Pancreas (tissue), 10 donors: ENCODE measurements at regions not wholly inside any gene's neighbourhood (a gene's known extent, or its start where the extent isn't known, plus 50 kb on each side); places are given as distances from the start of the nearest gene placed in this dataset.

Source experiments
- ATAC-seq, 4 donors: fragments of 200-7000 bp; cut with Tn5 transposase; one replicate each; pipeline versions ENCODE4 v1.8.0 to v1.9.1; 2020; ENCODE audit warnings: mild to moderate bottlenecking in 4 of 4, moderate library complexity in 4 of 4
- DNase-seq, 6 donors: peaks; one replicate each; pipeline ENCODE4 v3.0.0-alpha.2; 2020
- FAIRE-seq: peaks from 2 replicates; lab custom pipeline; 2012; peaks lifted over from hg19 to GRCh38; lab: Jason Lieb, UNC
- H3K27ac ChIP-seq, 4 donors: fragments of 200-600 bp; sonication (generic); 1 replicate in 3 of 4; 2 replicates in 1 of 4; pipeline versions ENCODE4 v1.5.0 to v1.8.0; 2020
- H3K27me3 ChIP-seq, 4 donors: fragments of 200-600 bp; one replicate each; pipeline ENCODE4 v1.8.0; 2021
- H3K36me3 ChIP-seq, 3 donors: fragments of 200-600 bp; sonication (generic) in 1 of 3; one replicate each; pipeline versions ENCODE4 v1.5.0 to v1.8.0; 2020 to 2021
- H3K4me1 ChIP-seq, 3 donors: fragments of 200-600 bp; one replicate each; pipeline ENCODE4 v1.8.0; 2021
- H3K4me3 ChIP-seq, 4 donors: fragments of 200-600 bp; sonication (generic) in 2 of 4; one replicate each; pipeline versions ENCODE4 v1.5.0 to v1.8.0; 2020 to 2021
- H3K9me3 ChIP-seq, 4 donors: fragments of 200-600 bp; one replicate each; pipeline ENCODE4 v1.8.0; 2021
- WGBS, 2 donors: extraction: QIAGEN DNeasy Blood & Tissue Kit; methylation state at CpG; one replicate each; pipeline ENCODE4 v1.1.7; 2013; 5-methylcytosine and 5-hydroxymethylcytosine counted together
- intact Hi-C, 3 donors: fragments of 100-400 bp; cut with DNase I; formaldehyde crosslinking; loops; one replicate each; pipeline versions ENCODE4 v1.11.1 to v1.14.2; 2022
- TF ChIP-seq, protein P1 (sequence below), 4 donors: fragments of 200-600 bp; sonication (generic) in 3 of 4; IDR thresholded peaks; one replicate each; pipeline versions ENCODE4 v1.5.0 to v1.8.0; 2021; ENCODE audit warnings: antibody characterized with exemption in 4 of 4
- donor health status: healthy with polysubstance abuse.
- donor health status: DM: no; HTN: no; CAD: no; lungs with moderate emphysema.
- donor health status: DM: no; HTN: no; CAD: no.
- donor health status: control.
- donor health status: control.
- donor health status: Bipolar disorder and iron deficiency.
- donor health status: DM: yes; HTN: yes; CAD: no.
- donor health status: DM: no; HTN: no; CAD: no.
- donor health status: DM: no; HTN: no; CAD: no.
- donor health status: DM: yes; HTN: yes; CAD: no.

- H3K27ac ChIP-seq: no peak overlapping the region
- intact Hi-C loops: no loop called here
- TF ChIP-seq, protein P1, sequence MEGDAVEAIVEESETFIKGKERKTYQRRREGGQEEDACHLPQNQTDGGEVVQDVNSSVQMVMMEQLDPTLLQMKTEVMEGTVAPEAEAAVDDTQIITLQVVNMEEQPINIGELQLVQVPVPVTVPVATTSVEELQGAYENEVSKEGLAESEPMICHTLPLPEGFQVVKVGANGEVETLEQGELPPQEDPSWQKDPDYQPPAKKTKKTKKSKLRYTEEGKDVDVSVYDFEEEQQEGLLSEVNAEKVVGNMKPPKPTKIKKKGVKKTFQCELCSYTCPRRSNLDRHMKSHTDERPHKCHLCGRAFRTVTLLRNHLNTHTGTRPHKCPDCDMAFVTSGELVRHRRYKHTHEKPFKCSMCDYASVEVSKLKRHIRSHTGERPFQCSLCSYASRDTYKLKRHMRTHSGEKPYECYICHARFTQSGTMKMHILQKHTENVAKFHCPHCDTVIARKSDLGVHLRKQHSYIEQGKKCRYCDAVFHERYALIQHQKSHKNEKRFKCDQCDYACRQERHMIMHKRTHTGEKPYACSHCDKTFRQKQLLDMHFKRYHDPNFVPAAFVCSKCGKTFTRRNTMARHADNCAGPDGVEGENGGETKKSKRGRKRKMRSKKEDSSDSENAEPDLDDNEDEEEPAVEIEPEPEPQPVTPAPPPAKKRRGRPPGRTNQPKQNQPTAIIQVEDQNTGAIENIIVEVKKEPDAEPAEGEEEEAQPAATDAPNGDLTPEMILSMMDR (IDR thresholded peaks at IDR 0.05): no peak
- WGBS, 2 donors: 87 to 92% methylated on average over 9 of the region's 9 CpGs
- no peaks in the 10 kb centered on the region for H3K4me1 ChIP-seq
- DNase-seq (no peak), FAIRE-seq (no peak), ATAC-seq (no peak)
- H3K27me3 ChIP-seq: no peaks in the 10 kb centered on the region
- no peak overlapping the region for H3K4me3 ChIP-seq
- H3K36me3 ChIP-seq: no peaks in the 10 kb centered on the region
- no peaks in the 10 kb centered on the region for H3K9me3 ChIP-seq
These were observed 75.3 kb downstream of the TMEM167A start for GRCh38 chr5:83001796-83002381.

DNA sequence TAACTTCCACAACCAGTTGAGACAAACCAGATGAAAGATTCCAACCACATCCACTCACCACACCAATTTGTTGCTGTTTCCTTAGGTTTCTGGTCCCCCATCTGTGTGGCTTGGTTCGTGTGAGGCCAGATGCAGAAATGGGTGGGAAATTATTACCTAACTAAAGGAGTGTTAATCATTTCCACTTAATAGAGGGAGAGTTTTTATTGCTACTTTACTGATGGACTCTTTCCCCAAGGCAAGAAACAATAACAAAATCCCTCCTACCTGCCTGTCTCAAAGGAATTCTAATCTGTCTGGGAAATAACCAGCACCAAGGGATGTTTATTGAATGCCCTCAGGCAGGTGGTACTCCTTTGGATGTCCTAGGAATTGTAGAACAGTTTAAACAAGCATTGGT, 76.3 kb downstream of the TMEM167A start:
- no peak for FAIRE-seq
- ATAC-seq: peak in 1 of 4 donors; percentile 18
- no peak overlapping the region for H3K4me3 ChIP-seq
- no peak for DNase-seq
- 69 to 74% methylated on average over 1 of the region's 1 CpG for WGBS, 2 donors
- TF ChIP-seq, protein P1 (IDR thresholded peaks at IDR 0.05): no peak
- H3K4me1 ChIP-seq: no peaks in the 10 kb centered on the region
- intact Hi-C loops: no loop called here
- no peaks in the 10 kb centered on the region for H3K9me3 ChIP-seq
- no peaks in the 10 kb centered on the region for H3K36me3 ChIP-seq
- no peak overlapping the region for H3K27ac ChIP-seq
- no peaks in the 10 kb centered on the region for H3K27me3 ChIP-seq

DNA sequence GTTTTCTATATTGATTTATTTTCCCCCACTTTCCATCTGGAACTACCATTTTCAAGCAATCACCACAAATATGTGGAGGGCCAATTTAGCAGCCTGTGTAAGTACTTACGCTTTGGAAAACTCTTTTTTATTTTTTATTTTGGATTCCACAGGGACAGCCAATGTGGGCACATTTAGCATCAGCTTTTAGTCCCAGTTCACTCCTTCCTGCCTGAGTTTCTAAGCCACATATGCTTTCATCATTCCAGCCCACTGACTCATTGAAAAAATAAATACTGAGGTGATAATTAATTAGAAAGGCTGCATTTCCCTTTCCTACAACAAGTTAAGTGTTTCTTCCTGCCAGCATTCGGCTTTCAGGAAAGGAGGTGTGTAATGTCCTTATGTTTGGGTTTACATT, 76.8 kb downstream of the TMEM167A start:
- TF ChIP-seq, protein P1 (IDR thresholded peaks at IDR 0.05): no peak
- no peaks in the 10 kb centered on the region for H3K4me1 ChIP-seq
- intact Hi-C loops: no loop called here
- FAIRE-seq: no peak
- H3K9me3 ChIP-seq: no peaks in the 10 kb centered on the region
- ATAC-seq: peak in 3 of 4 donors; percentile 25 to 73 (median 46)
- no peak overlapping the region for H3K4me3 ChIP-seq
- 66 to 67% methylated on average over 2 of the region's 2 CpGs for WGBS, 2 donors
- H3K27ac ChIP-seq: no peak overlapping the region
- H3K36me3 ChIP-seq: no peaks in the 10 kb centered on the region
- no peaks in the 10 kb centered on the region for H3K27me3 ChIP-seq
- DNase-seq: no peak

DNA sequence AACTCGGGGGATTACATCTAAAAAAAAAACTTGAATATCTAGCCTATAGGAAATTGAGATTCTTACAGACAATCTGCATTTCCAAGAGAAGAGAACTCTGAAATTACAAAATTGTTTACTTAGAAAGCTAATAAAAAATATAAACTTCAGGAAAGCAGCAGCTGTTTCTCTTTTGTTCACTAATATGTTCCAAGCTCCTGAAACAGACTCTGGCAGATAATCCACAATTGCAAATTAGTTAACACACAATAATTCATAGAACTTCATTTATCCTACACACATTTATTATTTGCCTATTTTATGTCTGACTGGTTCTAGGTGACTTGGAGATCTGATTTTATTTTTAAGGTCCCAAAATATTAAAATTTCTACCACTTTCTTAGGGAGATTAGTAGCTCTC, 83.8 kb downstream of the TMEM167A start:
- TF ChIP-seq, protein P1 (IDR thresholded peaks at IDR 0.05): no peak
- Histone ChIP-seq H3K27me3 (no peaks in the 10 kb centered on the region), H3K4me1 (no peaks in the 10 kb centered on the region), H3K36me3 (no peaks in the 10 kb centered on the region), H3K9me3 (no peaks in the 10 kb centered on the region), H3K27ac (no peak overlapping the region), H3K4me3 (no peak overlapping the region)
- FAIRE-seq (no peak), ATAC-seq (no peak), DNase-seq (no peak)
- 53 to 82% methylated on average over 1 of the region's 1 CpG for WGBS, 2 donors
- intact Hi-C loops: no loop called here

DNA sequence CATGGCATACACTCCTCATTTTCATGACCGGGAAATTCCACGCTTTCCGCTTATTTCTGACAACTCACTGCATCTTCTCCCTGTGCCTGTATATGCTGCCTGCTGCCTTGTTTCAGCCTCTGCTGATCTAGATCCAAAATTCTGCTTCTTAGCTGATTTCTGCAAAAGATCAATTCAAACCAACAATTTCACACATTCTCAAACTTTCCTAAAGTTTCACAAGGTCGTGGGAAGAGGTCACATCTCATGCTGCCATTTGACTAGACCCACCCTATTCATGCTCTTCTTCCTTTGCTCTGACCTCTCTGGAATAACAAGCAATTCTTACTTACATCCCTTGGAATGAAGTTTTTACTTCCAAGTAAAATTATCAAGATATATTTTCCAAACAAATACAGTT, 84.5 kb downstream of the TMEM167A start:
- intact Hi-C loops: no loop called here
- no peak for ATAC-seq
- H3K4me1 ChIP-seq: no peaks in the 10 kb centered on the region
- TF ChIP-seq, protein P1 (IDR thresholded peaks at IDR 0.05): no peak
- H3K4me3 ChIP-seq: no peak overlapping the region
- WGBS, 2 donors: 81 to 82% methylated on average over 4 of the region's 4 CpGs
- no peaks in the 10 kb centered on the region for H3K36me3 ChIP-seq
- FAIRE-seq: no peak
- H3K27ac ChIP-seq: no peak overlapping the region
- H3K27me3 ChIP-seq: no peaks in the 10 kb centered on the region
- no peak for DNase-seq
- H3K9me3 ChIP-seq: no peaks in the 10 kb centered on the region
